ENCODE measurements at regions not wholly inside any gene's neighbourhood (a gene's known extent, or its start where the extent isn't known, plus 50 kb on each side); places are given as distances from the start of the nearest gene placed in this dataset.

- TF ChIP-seq POLR2A (IDR thresholded peaks at IDR 0.05) (no peak), CTCF (IDR thresholded peaks at IDR 0.05) (no peak)
Measured at GRCh38 chr14:100421756-100422470, 98.8 kb downstream of the SLC25A47 start.

Data from uterus (tissue), 2 donors.